Neural progenitor cell (in vitro differentiated cells): ENCODE measurements at regions not wholly inside any gene's neighbourhood (a gene's known extent, or its start where the extent isn't known, plus 50 kb on each side); places are given as distances from the start of the nearest gene placed in this dataset.

Experiments
- DNase-seq: peaks from one replicate; pipeline ENCODE4 v3.0.0-alpha.2; 2016; ENCODE audit warnings: low spot score
- H2AFZ ChIP-seq: fragments of 200-600 bp; sonication (generic); replicated peaks from 2 replicates; pipeline ENCODE4 v1.6.1; 2016; ENCODE audit warnings: antibody characterized with exemption
- H3F3A ChIP-seq: fragments of 200-600 bp; sonication (generic); 2 replicates; pipeline ENCODE4 v1.6.1; 2016; ENCODE audit warnings: antibody characterized with exemption, low read depth
- H3K27ac ChIP-seq: fragments of 200-600 bp; sonication (generic); 2 replicates; pipeline ENCODE4 v1.5.1; 2016; ENCODE audit warnings: mild to moderate bottlenecking
- H3K27me3 ChIP-seq: fragments of 200-600 bp; sonication (generic); 2 replicates; pipeline ENCODE4 v1.6.1; 2016; ENCODE audit warnings: mild to moderate bottlenecking, moderate library complexity
- H3K36me3 ChIP-seq: fragments of 200-600 bp; sonication (generic); 2 replicates; pipeline ENCODE4 v1.5.1; 2016
- H3K4me1 ChIP-seq: fragments of 200-600 bp; sonication (generic); 2 replicates; pipeline ENCODE4 v1.6.1; 2016; ENCODE audit warnings: mixed run types
- H3K4me2 ChIP-seq: fragments of 200-600 bp; sonication (generic); 2 replicates; pipeline ENCODE4 v1.6.1; 2016
- H3K4me3 ChIP-seq: fragments of 200-600 bp; sonication (generic); 2 replicates; pipeline ENCODE4 v1.5.1; 2016
- H3K79me2 ChIP-seq: fragments of 200-600 bp; sonication (generic); 2 replicates; pipeline ENCODE4 v1.6.1; 2016; ENCODE audit warnings: low read depth
- H3K9ac ChIP-seq: fragments of 200-600 bp; sonication (generic); 2 replicates; pipeline ENCODE4 v1.6.1; 2016
- H3K9me3 ChIP-seq: fragments of 200-600 bp; sonication (generic); 2 replicates; pipeline ENCODE4 v1.5.1; 2016; ENCODE audit warnings: low read depth
- H4K20me1 ChIP-seq: fragments of 200-600 bp; sonication (generic); 2 replicates; pipeline ENCODE4 v1.6.1; 2016; ENCODE audit warnings: low read depth
- H3K27ac Mint-ChIP-seq: 3 replicates; pipeline ENCODE4 v1.8.0; 2021; ENCODE audit warnings: mixed read lengths
- H3K27me3 Mint-ChIP-seq: 2 replicates; pipeline ENCODE4 v1.8.0; 2022; ENCODE audit warnings: low read depth, mild to moderate bottlenecking, inconsistent platforms, moderate library complexity, mixed read lengths; ENCODE audit not compliant: insufficient read depth
- H3K36me3 Mint-ChIP-seq: 3 replicates; pipeline ENCODE4 v1.8.0; 2021; ENCODE audit warnings: mixed read lengths
- H3K4me1 Mint-ChIP-seq: 3 replicates; pipeline ENCODE4 v1.8.0; 2021; ENCODE audit warnings: mixed read lengths
- H3K4me3 Mint-ChIP-seq: 3 replicates; pipeline ENCODE4 v1.8.0; 2021; ENCODE audit warnings: mild to moderate bottlenecking, moderate library complexity, mixed read lengths
- H3K9me3 Mint-ChIP-seq: 3 replicates; pipeline ENCODE4 v1.8.0; 2020; ENCODE audit warnings: mixed read lengths
- EZH2 ChIP-seq: fragments of 200-600 bp; sonication (generic); IDR thresholded peaks from 2 replicates; pipeline ENCODE4 v1.6.1; 2017; ENCODE audit warnings: antibody characterized with exemption, mild to moderate bottlenecking, moderate library complexity
- EZH2phosphoT487 ChIP-seq: fragments of 200-600 bp; sonication (generic); IDR thresholded peaks from 2 replicates; pipeline ENCODE4 v1.6.1; 2017; ENCODE audit warnings: antibody characterized with exemption
- TF ChIP-seq, protein P1 (sequence below): fragments of 200-600 bp; sonication (generic); IDR thresholded peaks from 2 replicates; pipeline ENCODE4 v1.5.1; 2017; ENCODE audit warnings: antibody characterized with exemption, mild to moderate bottlenecking

GRCh38 chr2:149781263-149781808, 193.8 kb upstream of the MMADHC start:
- Histone ChIP-seq H4K20me1 (no peaks in the 10 kb centered on the region), H3K4me2 (no peak overlapping the region), H3K27me3 (no peaks in the 10 kb centered on the region), H2AFZ (no peak overlapping the region), H3K9ac (no peak overlapping the region), H3K27ac (no peak overlapping the region), H3K4me1 (peaks cover 7% of the 10 kb centered on the region), H3K79me2 (no peaks in the 10 kb centered on the region), H3K4me3 (no peak overlapping the region), H3F3A (no peaks in the 10 kb centered on the region), H3K9me3 (no peaks in the 10 kb centered on the region), H3K36me3 (no peaks in the 10 kb centered on the region)
- no peak for DNase-seq
- Mint-ChIP-seq H3K4me1 (no peaks in the 10 kb centered on the region), H3K36me3 (no peaks in the 10 kb centered on the region), H3K4me3 (no peak overlapping the region), H3K27ac (no peak overlapping the region), H3K9me3 (peaks cover 2% of the 10 kb centered on the region), H3K27me3 (no peaks in the 10 kb centered on the region)
- TF ChIP-seq, protein P1, sequence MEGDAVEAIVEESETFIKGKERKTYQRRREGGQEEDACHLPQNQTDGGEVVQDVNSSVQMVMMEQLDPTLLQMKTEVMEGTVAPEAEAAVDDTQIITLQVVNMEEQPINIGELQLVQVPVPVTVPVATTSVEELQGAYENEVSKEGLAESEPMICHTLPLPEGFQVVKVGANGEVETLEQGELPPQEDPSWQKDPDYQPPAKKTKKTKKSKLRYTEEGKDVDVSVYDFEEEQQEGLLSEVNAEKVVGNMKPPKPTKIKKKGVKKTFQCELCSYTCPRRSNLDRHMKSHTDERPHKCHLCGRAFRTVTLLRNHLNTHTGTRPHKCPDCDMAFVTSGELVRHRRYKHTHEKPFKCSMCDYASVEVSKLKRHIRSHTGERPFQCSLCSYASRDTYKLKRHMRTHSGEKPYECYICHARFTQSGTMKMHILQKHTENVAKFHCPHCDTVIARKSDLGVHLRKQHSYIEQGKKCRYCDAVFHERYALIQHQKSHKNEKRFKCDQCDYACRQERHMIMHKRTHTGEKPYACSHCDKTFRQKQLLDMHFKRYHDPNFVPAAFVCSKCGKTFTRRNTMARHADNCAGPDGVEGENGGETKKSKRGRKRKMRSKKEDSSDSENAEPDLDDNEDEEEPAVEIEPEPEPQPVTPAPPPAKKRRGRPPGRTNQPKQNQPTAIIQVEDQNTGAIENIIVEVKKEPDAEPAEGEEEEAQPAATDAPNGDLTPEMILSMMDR: no peak
- TF ChIP-seq EZH2: no peak
- no peak for TF ChIP-seq EZH2phosphoT487

- no peaks in the 10 kb centered on the region for H3K9me3 ChIP-seq
- no peak overlapping the region for H3K9ac ChIP-seq
- no peaks in the 10 kb centered on the region for H4K20me1 ChIP-seq
- no peak overlapping the region for H3K4me2 ChIP-seq
- Mint-ChIP-seq H3K27ac (no peak overlapping the region), H3K4me3 (no peak overlapping the region), H3K9me3 (peaks cover 2% of the 10 kb centered on the region), H3K27me3 (peaks cover 2% of the 10 kb centered on the region), H3K36me3 (no peaks in the 10 kb centered on the region), H3K4me1 (peaks cover 9% of the 10 kb centered on the region)
- no peaks in the 10 kb centered on the region for H3K36me3 ChIP-seq
- TF ChIP-seq, protein P1: no peak
- TF ChIP-seq EZH2phosphoT487 (no peak), EZH2 (no peak)
- H3K4me3 ChIP-seq: no peak overlapping the region
- H2AFZ ChIP-seq: no peak overlapping the region
- H3K4me1 ChIP-seq: peaks cover 2% of the 10 kb centered on the region
- H3K79me2 ChIP-seq: no peaks in the 10 kb centered on the region
- DNase-seq: no peak
- H3F3A ChIP-seq: no peaks in the 10 kb centered on the region
- no peaks in the 10 kb centered on the region for H3K27me3 ChIP-seq
- H3K27ac ChIP-seq: no peak overlapping the region
Measured at GRCh38 chr2:149773006-149773405, 185.4 kb upstream of the MMADHC start.

DNA sequence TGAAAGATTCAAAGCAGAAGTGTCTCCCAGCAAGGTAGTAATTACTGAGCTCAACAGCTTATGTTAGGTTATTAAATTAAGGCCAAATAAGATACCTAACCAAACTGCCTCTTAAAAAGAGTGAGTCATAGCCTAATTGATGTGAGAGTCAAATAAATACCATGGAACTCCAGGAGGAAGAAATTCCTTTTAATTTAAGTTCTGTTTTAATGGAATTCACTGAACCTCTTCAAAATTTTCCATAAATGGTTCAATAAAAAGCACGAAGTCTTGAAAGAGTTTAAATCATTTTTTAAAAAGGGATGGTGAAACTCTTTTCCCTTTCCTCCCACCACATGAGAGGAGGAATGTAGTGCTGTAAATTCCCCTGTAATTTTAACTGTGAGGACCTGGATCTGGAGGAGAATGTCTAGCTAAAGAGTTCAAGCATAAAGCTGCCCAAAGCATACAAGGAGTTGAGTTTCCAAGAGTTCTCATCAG, 180.8 kb upstream of the MMADHC start:
- Histone ChIP-seq H3K27ac (no peak overlapping the region), H3K27me3 (no peaks in the 10 kb centered on the region), H4K20me1 (no peaks in the 10 kb centered on the region), H3F3A (no peaks in the 10 kb centered on the region), H3K79me2 (no peaks in the 10 kb centered on the region), H3K4me1 (peaks cover 4% of the 10 kb centered on the region), H2AFZ (peak overlapping the region; percentile 6), H3K9me3 (no peaks in the 10 kb centered on the region), H3K4me2 (no peak overlapping the region), H3K4me3 (no peak overlapping the region), H3K9ac (no peak overlapping the region), H3K36me3 (no peaks in the 10 kb centered on the region)
- no peak for DNase-seq
- Mint-ChIP-seq H3K9me3 (no peaks in the 10 kb centered on the region), H3K27me3 (peaks cover 4% of the 10 kb centered on the region), H3K4me1 (peaks cover 17% of the 10 kb centered on the region), H3K36me3 (no peaks in the 10 kb centered on the region), H3K27ac (peak overlapping the region; percentile 17), H3K4me3 (no peak overlapping the region)
- TF ChIP-seq EZH2 (no peak), EZH2phosphoT487 (no peak)
- TF ChIP-seq, protein P1: no peak
